ENCODE measurements at regions not wholly inside any gene's neighbourhood (a gene's known extent, or its start where the extent isn't known, plus 50 kb on each side); places are given as distances from the start of the nearest gene placed in this dataset.

DNA sequence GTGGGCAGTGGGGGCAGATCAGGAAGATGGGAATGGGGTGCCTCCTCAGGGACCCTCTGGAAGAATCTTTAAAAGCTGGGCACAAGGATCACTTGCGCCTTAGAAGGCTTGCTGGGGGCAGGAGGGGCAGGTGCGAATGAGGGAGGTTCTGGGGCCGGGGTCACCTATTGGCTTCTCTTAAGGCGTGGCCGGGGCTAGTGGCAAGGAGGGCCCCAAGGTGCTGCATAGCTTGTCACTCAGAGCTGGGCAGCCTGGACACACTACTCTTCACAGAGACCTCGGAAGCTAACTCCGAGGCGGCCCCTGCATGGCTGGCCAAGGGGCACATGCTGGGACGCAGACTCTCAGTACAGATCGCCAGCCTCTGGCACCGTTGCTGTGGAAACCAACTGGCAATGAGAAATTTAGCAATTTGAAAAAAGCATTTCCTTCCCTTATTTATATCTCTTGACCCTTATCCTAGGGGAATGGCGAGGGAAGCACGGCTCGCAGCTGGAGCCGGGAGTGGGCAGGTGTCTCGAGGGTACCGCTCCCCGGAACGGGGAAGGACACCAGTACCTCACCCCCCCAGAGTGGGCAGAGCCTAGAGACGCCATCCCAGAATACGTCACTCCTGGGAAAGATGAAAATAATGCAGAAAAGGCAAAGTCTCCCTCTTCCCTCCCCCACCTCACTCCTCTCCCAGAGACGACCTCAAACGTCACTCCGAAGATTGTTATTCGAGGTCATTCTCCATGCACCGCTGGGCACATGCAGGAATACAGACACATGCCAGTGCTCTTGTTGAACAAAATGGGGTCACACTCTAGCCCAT, 188.1 kb downstream of the CTTN start:
- no peak overlapping the region for H3K9ac ChIP-seq (ENCODE audit: low read length)
- H4K20me1 ChIP-seq (ENCODE audit: insufficient read depth): no peaks in the 10 kb centered on the region
- no peaks in the 10 kb centered on the region for H3K9me3 ChIP-seq (ENCODE audit: low read length)
- H3K4me2 ChIP-seq (ENCODE audit: low read length): no peak overlapping the region
- H3K36me3 ChIP-seq (ENCODE audit: insufficient read depth, low read length): no peaks in the 10 kb centered on the region
- no peak overlapping the region for H2AFZ ChIP-seq (ENCODE audit: low read depth, low read length)
- no peaks in the 10 kb centered on the region for H3K9me2 ChIP-seq (ENCODE audit: insufficient read depth, low read length)
- peaks cover 3% of the 10 kb centered on the region for H3K79me2 ChIP-seq (replicated peaks; ENCODE audit: insufficient read depth, low read length)
- no peak for TF ChIP-seq CTCF (IDR thresholded peaks at IDR 0.05; ENCODE audit: poor library complexity, severe bottlenecking)
- TF ChIP-seq, protein P1, sequence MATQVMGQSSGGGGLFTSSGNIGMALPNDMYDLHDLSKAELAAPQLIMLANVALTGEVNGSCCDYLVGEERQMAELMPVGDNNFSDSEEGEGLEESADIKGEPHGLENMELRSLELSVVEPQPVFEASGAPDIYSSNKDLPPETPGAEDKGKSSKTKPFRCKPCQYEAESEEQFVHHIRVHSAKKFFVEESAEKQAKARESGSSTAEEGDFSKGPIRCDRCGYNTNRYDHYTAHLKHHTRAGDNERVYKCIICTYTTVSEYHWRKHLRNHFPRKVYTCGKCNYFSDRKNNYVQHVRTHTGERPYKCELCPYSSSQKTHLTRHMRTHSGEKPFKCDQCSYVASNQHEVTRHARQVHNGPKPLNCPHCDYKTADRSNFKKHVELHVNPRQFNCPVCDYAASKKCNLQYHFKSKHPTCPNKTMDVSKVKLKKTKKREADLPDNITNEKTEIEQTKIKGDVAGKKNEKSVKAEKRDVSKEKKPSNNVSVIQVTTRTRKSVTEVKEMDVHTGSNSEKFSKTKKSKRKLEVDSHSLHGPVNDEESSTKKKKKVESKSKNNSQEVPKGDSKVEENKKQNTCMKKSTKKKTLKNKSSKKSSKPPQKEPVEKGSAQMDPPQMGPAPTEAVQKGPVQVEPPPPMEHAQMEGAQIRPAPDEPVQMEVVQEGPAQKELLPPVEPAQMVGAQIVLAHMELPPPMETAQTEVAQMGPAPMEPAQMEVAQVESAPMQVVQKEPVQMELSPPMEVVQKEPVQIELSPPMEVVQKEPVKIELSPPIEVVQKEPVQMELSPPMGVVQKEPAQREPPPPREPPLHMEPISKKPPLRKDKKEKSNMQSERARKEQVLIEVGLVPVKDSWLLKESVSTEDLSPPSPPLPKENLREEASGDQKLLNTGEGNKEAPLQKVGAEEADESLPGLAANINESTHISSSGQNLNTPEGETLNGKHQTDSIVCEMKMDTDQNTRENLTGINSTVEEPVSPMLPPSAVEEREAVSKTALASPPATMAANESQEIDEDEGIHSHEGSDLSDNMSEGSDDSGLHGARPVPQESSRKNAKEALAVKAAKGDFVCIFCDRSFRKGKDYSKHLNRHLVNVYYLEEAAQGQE (IDR thresholded peaks at IDR 0.05; ENCODE audit: borderline replicate concordance): no peak
- TF ChIP-seq RAD21 (conservative IDR thresholded peaks at IDR 0.05): no peak
- TF ChIP-seq SMC3 (conservative IDR thresholded peaks at IDR 0.05; ENCODE audit: poor library complexity): no peak
- TF ChIP-seq POLR2AphosphoS5 (IDR thresholded peaks at IDR 0.05): no peak
- TF ChIP-seq EP300 (conservative IDR thresholded peaks at IDR 0.05; ENCODE audit: poor library complexity, severe bottlenecking): no peak
- no peak for TF ChIP-seq TAF1 (IDR thresholded peaks at IDR 0.05; ENCODE audit: low read depth)
- no peak for TF ChIP-seq MXI1 (conservative IDR thresholded peaks at IDR 0.05; ENCODE audit: poor library complexity, severe bottlenecking)
- TF ChIP-seq EZH2 (IDR thresholded peaks at IDR 0.05; ENCODE audit: borderline replicate concordance, insufficient read depth, low read length, poor library complexity, severe bottlenecking): no peak
- H3K4me3 ChIP-seq (ENCODE audit: low read length): no peak overlapping the region
- no peak overlapping the region for H3K27ac ChIP-seq (ENCODE audit: low read length)
- H3K27me3 ChIP-seq (ENCODE audit: insufficient read depth, low read depth, low read length): no peaks in the 10 kb centered on the region
- no peaks in the 10 kb centered on the region for H3F3A ChIP-seq (ENCODE audit: insufficient read depth, low read length, poor library complexity, severe bottlenecking)

DNA sequence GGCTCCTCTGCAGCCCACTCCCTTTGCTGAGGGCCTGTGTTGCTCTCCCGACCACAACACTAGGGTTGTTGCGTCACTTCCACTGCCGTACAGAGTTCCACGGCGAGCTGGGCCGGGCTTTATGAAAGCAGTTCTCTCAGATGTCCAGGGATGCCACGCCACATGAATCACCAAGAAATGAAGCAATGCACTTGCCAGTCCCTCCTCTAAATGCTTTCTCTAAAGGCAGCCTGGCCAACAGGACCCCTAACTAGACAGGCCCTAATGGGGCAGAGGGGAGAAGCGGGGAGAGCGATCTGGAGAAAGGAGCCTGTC, 188.7 kb downstream of the CTTN start:
- Histone ChIP-seq H3K79me2 (replicated peaks; ENCODE audit: insufficient read depth, low read length) (peaks cover 3% of the 10 kb centered on the region), H3K4me3 (ENCODE audit: low read length) (no peak overlapping the region), H3K9me2 (ENCODE audit: insufficient read depth, low read length) (no peaks in the 10 kb centered on the region), H3K36me3 (ENCODE audit: insufficient read depth, low read length) (no peaks in the 10 kb centered on the region), H2AFZ (ENCODE audit: low read depth, low read length) (no peak overlapping the region), H3K4me2 (ENCODE audit: low read length) (no peak overlapping the region), H3K27me3 (ENCODE audit: insufficient read depth, low read depth, low read length) (no peaks in the 10 kb centered on the region), H3K27ac (ENCODE audit: low read length) (no peak overlapping the region), H3K9me3 (ENCODE audit: low read length) (no peaks in the 10 kb centered on the region), H4K20me1 (ENCODE audit: insufficient read depth) (no peaks in the 10 kb centered on the region), H3K9ac (ENCODE audit: low read length) (no peak overlapping the region), H3F3A (ENCODE audit: insufficient read depth, low read length, poor library complexity, severe bottlenecking) (no peaks in the 10 kb centered on the region)
- TF ChIP-seq RAD21 (conservative IDR thresholded peaks at IDR 0.05) (no peak), POLR2AphosphoS5 (IDR thresholded peaks at IDR 0.05) (no peak), EZH2 (IDR thresholded peaks at IDR 0.05; ENCODE audit: borderline replicate concordance, insufficient read depth, low read length, poor library complexity, severe bottlenecking) (no peak), MXI1 (conservative IDR thresholded peaks at IDR 0.05; ENCODE audit: poor library complexity, severe bottlenecking) (no peak), TAF1 (IDR thresholded peaks at IDR 0.05; ENCODE audit: low read depth) (no peak), SMC3 (conservative IDR thresholded peaks at IDR 0.05; ENCODE audit: poor library complexity) (no peak), CTCF (IDR thresholded peaks at IDR 0.05; ENCODE audit: poor library complexity, severe bottlenecking) (no peak), EP300 (conservative IDR thresholded peaks at IDR 0.05; ENCODE audit: poor library complexity, severe bottlenecking) (no peak)
- TF ChIP-seq, protein P1 (IDR thresholded peaks at IDR 0.05; ENCODE audit: borderline replicate concordance): no peak
